HG03565 (cell line): ENCODE measurements at regions not wholly inside any gene's neighbourhood (a gene's known extent, or its start where the extent isn't known, plus 50 kb on each side); places are given as distances from the start of the nearest gene placed in this dataset.

Source experiments
- ATAC-seq: cut with Tn5 transposase; IDR thresholded peaks from one replicate; pipeline ENCODE4 v1.9.1; 2021; ENCODE audit warnings: mild to moderate bottlenecking, moderate library complexity; ENCODE audit not compliant: unreplicated experiment

- ATAC-seq = no peak
Measured at GRCh38 chr1:221637641-221638041, 104.2 kb downstream of the DUSP10 start.

GRCh38 chr1:221638595-221638994 is 103.3 kb downstream of the DUSP10 start:
- ATAC-seq = no peak

GRCh38 chr1:221641811-221642210 is 100.1 kb downstream of the DUSP10 start:
- ATAC-seq = no peak

- ATAC-seq = peak; percentile 58
Measured at GRCh38 chr1:221643404-221644144, 98.3 kb downstream of the DUSP10 start.

GRCh38 chr1:221644145-221644448 is 97.8 kb downstream of the DUSP10 start:
- no peak for ATAC-seq

GRCh38 chr1:221644663-221645258 is 97.1 kb downstream of the DUSP10 start:
- ATAC-seq = no peak

- ATAC-seq = no peak
Measured at GRCh38 chr1:221648201-221648600, 93.7 kb downstream of the DUSP10 start.
